Naive thymus-derived CD4-positive, alpha-beta T cell (primary cell): ENCODE measurements at regions not wholly inside any gene's neighbourhood (a gene's known extent, or its start where the extent isn't known, plus 50 kb on each side); places are given as distances from the start of the nearest gene placed in this dataset.
A peak's percentile ranks its signal among the peaks of the same experiment; 100 is the strongest.
"Not testable (repeated sequence)": the region's sequence is repeated elsewhere in the genome, so short reads cannot be mapped to it uniquely, and the experiment has no call there.

ENCODE experiments used
- ATAC-seq: fragments of 150-1000 bp; cut with Tn5 transposase; 2 replicates; pipeline ENCODE4 v1.10.0; 2021; ENCODE audit warnings: mild to moderate bottlenecking, moderate library complexity
- CTCF ChIA-PET: fragments of 350-600 bp; sonication (Branson Sonifier 250); formaldehyde crosslinking; loops from one replicate; lab custom pipeline; 2021; ENCODE audit warnings: antibody characterized with exemption; lab: Charles Lee
- POLR2A ChIA-PET: fragments of 350-600 bp; sonication (Branson Sonifier 250); formaldehyde crosslinking; loops from one replicate; lab custom pipeline; 2021; ENCODE audit warnings: antibody characterized with exemption, inconsistent platforms; lab: Charles Lee
- DNase-seq, 9 donors: peaks; one replicate each; pipeline versions ENCODE4 v3.0.0 to v3.0.0-alpha.2; 2020 to 2022; ENCODE audit warnings: mixed read lengths in 1 of 9
- H3K27ac ChIP-seq: one replicate; pipeline ENCODE4 v1.7.0; 2013; ENCODE audit warnings: mild to moderate bottlenecking, low read depth, low read length, moderate library complexity
- H3K27me3 ChIP-seq, 2 donors: one replicate each; pipeline ENCODE4 v1.7.0; 2013; ENCODE audit warnings: low read length in 2 of 2, mild to moderate bottlenecking in 2 of 2, moderate library complexity in 2 of 2; ENCODE audit not compliant: control insufficient read depth in 2 of 2, insufficient read depth in 2 of 2
- H3K36me3 ChIP-seq, 3 experiments: 1 replicate in 2 of 3; 2 replicates in 1 of 3; pipeline ENCODE4 v1.7.0; 2013; ENCODE audit warnings: low read length in 3 of 3, mild to moderate bottlenecking in 3 of 3, moderate library complexity in 1 of 3; ENCODE audit not compliant: insufficient read depth in 3 of 3, control insufficient read depth in 2 of 3
- H3K4me1 ChIP-seq, 2 donors: one replicate each; pipeline ENCODE4 v1.7.0; 2013; ENCODE audit warnings: low read length in 2 of 2, mild to moderate bottlenecking in 2 of 2, moderate library complexity in 1 of 2; ENCODE audit not compliant: control insufficient read depth in 2 of 2, insufficient read depth in 2 of 2
- H3K4me3 ChIP-seq: 2 replicates; pipeline ENCODE4 v1.7.0; 2013; ENCODE audit warnings: mild to moderate bottlenecking, low read length
- H3K9me3 ChIP-seq, 3 experiments: 1 replicate in 2 of 3; 2 replicates in 1 of 3; pipeline ENCODE4 v1.7.0; 2013; ENCODE audit warnings: low read length in 3 of 3; ENCODE audit not compliant: control insufficient read depth in 2 of 3
- H3K27ac Mint-ChIP-seq, 9 donors: one replicate each; pipeline ENCODE4 v1.8.0; 2020 to 2022; ENCODE audit warnings: mixed read lengths in 9 of 9, mild to moderate bottlenecking in 8 of 9, moderate library complexity in 5 of 9, inconsistent platforms in 2 of 9
- H3K27me3 Mint-ChIP-seq, 5 donors: one replicate each; pipeline ENCODE4 v1.8.0; 2021 to 2022; ENCODE audit warnings: mixed read lengths in 5 of 5, mild to moderate bottlenecking in 1 of 5
- H3K36me3 Mint-ChIP-seq, 5 donors: one replicate each; pipeline ENCODE4 v1.8.0; 2020 to 2022; ENCODE audit warnings: mixed read lengths in 5 of 5, mild to moderate bottlenecking in 3 of 5, inconsistent platforms in 1 of 5
- H3K4me1 Mint-ChIP-seq, 7 donors: one replicate each; pipeline ENCODE4 v1.8.0; 2020 to 2022; ENCODE audit warnings: mixed read lengths in 7 of 7, mild to moderate bottlenecking in 3 of 7, inconsistent platforms in 1 of 7
- H3K4me3 Mint-ChIP-seq, 10 donors: one replicate each; pipeline ENCODE4 v1.8.0; 2020 to 2022; ENCODE audit warnings: mild to moderate bottlenecking in 10 of 10, mixed read lengths in 10 of 10, moderate library complexity in 6 of 10, inconsistent platforms in 2 of 10
- H3K9me3 Mint-ChIP-seq, 11 donors: one replicate each; pipeline ENCODE4 v1.8.0; 2020 to 2022; ENCODE audit warnings: mixed read lengths in 11 of 11, mild to moderate bottlenecking in 4 of 11, inconsistent platforms in 1 of 11, moderate library complexity in 1 of 11
- intact Hi-C, 2 donors: fragments of 100-400 bp; cut with micrococcal nuclease; formaldehyde crosslinking; loops; one replicate each; pipeline ENCODE4 v1.15.1; 2023

GRCh38 chr21:43287795-43288755 lies 119.3 kb downstream of the CRYAA start:
- Histone ChIP-seq H3K4me3 (no peak overlapping the region), H3K4me1 (peaks cover 0 to 3% of the 10 kb centered on the region in 2 donors), H3K9me3 (no peaks in the 10 kb centered on the region), H3K27me3 (no peaks in the 10 kb centered on the region), H3K36me3 (no peaks in the 10 kb centered on the region), H3K27ac (no peak overlapping the region)
- no peak overlapping the region for H3K4me3 Mint-ChIP-seq
- H3K4me1 Mint-ChIP-seq: peaks cover 0 to 8% (median 6%) of the 10 kb centered on the region in 7 donors
- CTCF ChIA-PET: no interaction called here
- DNase-seq (no peak), ATAC-seq (no peak)
- intact Hi-C loops: no loop called here
- POLR2A ChIA-PET: no interaction called here
- H3K27me3 Mint-ChIP-seq: no peaks in the 10 kb centered on the region
- H3K27ac Mint-ChIP-seq: no peak overlapping the region
- H3K36me3 Mint-ChIP-seq: no peaks in the 10 kb centered on the region
- H3K9me3 Mint-ChIP-seq: peaks cover 0 to 9% (median 2%) of the 10 kb centered on the region in 11 donors

GRCh38 chr21:43287111-43287760 lies 118.4 kb downstream of the CRYAA start:
- POLR2A ChIA-PET: no interaction called here
- no peak overlapping the region for H3K4me3 Mint-ChIP-seq
- CTCF ChIA-PET: interaction anchor here (0.6 kb wide), 1 partner anchor 389 kb away, joined by 3 read pairs; no protein-coding TSS in a partner anchor

GRCh38 chr21:43286196-43286595 lies 117.4 kb downstream of the CRYAA start:
- Histone ChIP-seq H3K9me3 (no peaks in the 10 kb centered on the region), H3K36me3 (no peaks in the 10 kb centered on the region), H3K4me3 (no peak overlapping the region), H3K27ac (no peak overlapping the region), H3K4me1 (peaks cover 0 to 3% of the 10 kb centered on the region in 2 donors), H3K27me3 (no peaks in the 10 kb centered on the region)
- H3K36me3 Mint-ChIP-seq: no peaks in the 10 kb centered on the region
- no peak overlapping the region for H3K27ac Mint-ChIP-seq
- peaks cover 0 to 9% (median 2%) of the 10 kb centered on the region in 11 donors for H3K9me3 Mint-ChIP-seq
- no peaks in the 10 kb centered on the region for H3K27me3 Mint-ChIP-seq
- H3K4me1 Mint-ChIP-seq: peaks cover 0 to 8% (median 6%) of the 10 kb centered on the region in 7 donors
- DNase-seq: no peak
- intact Hi-C loops: no loop called here
- no peak overlapping the region for H3K4me3 Mint-ChIP-seq
- ChIA-PET CTCF (no interaction called here), POLR2A (no interaction called here)
- no peak for ATAC-seq

More at GRCh38 chr21:43287111-43287760, 118.4 kb downstream of the CRYAA start:
- peaks cover 0 to 3% of the 10 kb centered on the region in 2 donors for H3K4me1 ChIP-seq
- no peak overlapping the region for H3K27ac ChIP-seq
- no peak overlapping the region for H3K4me3 ChIP-seq
- H3K36me3 ChIP-seq: no peaks in the 10 kb centered on the region
- Mint-ChIP-seq H3K9me3 (peaks cover 0 to 9% (median 2%) of the 10 kb centered on the region in 11 donors), H3K36me3 (no peaks in the 10 kb centered on the region), H3K27me3 (no peaks in the 10 kb centered on the region), H3K4me1 (peaks cover 0 to 8% (median 6%) of the 10 kb centered on the region in 7 donors), H3K27ac (peak overlapping the region in 6 of 9 donors; percentile 8 to 84 (median 22))
- no peaks in the 10 kb centered on the region for H3K9me3 ChIP-seq
- H3K27me3 ChIP-seq: no peaks in the 10 kb centered on the region
- ATAC-seq: no peak
- intact Hi-C loops: no loop called here
- peak in 3 of 9 donors; percentile 9 to 16 (median 12) for DNase-seq

- Mint-ChIP-seq H3K36me3 (no peaks in the 10 kb centered on the region), H3K27me3 (no peaks in the 10 kb centered on the region), H3K9me3 (peaks cover 0 to 9% (median 2%) of the 10 kb centered on the region in 11 donors), H3K4me1 (peaks cover 0 to 8% (median 6%) of the 10 kb centered on the region in 7 donors), H3K27ac (no peak overlapping the region), H3K4me3 (no peak overlapping the region)
- no peaks in the 10 kb centered on the region for H3K36me3 ChIP-seq
- no peaks in the 10 kb centered on the region for H3K27me3 ChIP-seq
- ATAC-seq (no peak), DNase-seq (no peak)
- peaks cover 0 to 3% of the 10 kb centered on the region in 2 donors for H3K4me1 ChIP-seq
- ChIA-PET CTCF (no interaction called here), POLR2A (no interaction called here)
- H3K4me3 ChIP-seq: no peak overlapping the region
- intact Hi-C loops: no loop called here
- H3K27ac ChIP-seq: no peak overlapping the region
- no peaks in the 10 kb centered on the region for H3K9me3 ChIP-seq
Observed at GRCh38 chr21:43284700-43285099, 115.9 kb downstream of the CRYAA start.

- Mint-ChIP-seq H3K4me1 (peaks cover 0 to 8% (median 6%) of the 10 kb centered on the region in 7 donors), H3K36me3 (no peaks in the 10 kb centered on the region), H3K27me3 (no peaks in the 10 kb centered on the region), H3K4me3 (no peak overlapping the region), H3K9me3 (peaks cover 0 to 5% (median under 1%) of the 10 kb centered on the region in 11 donors), H3K27ac (no peak overlapping the region)
- H3K27me3 ChIP-seq: no peaks in the 10 kb centered on the region
- DNase-seq: no peak
- no peak overlapping the region for H3K4me3 ChIP-seq
- CTCF ChIA-PET: no interaction called here
- H3K9me3 ChIP-seq: no peaks in the 10 kb centered on the region
- no peak overlapping the region for H3K27ac ChIP-seq
- H3K36me3 ChIP-seq: no peaks in the 10 kb centered on the region
- intact Hi-C loops: no loop called here
- POLR2A ChIA-PET: no interaction called here
- ATAC-seq: no peak
- H3K4me1 ChIP-seq: peaks cover 0 to 3% of the 10 kb centered on the region in 2 donors
Observed at GRCh38 chr21:43284238-43284637, 115.4 kb downstream of the CRYAA start.

GRCh38 chr21:43283925-43284221 lies 115.1 kb downstream of the CRYAA start:
- H3K27me3 ChIP-seq, H3K27ac ChIP-seq, H3K4me1 Mint-ChIP-seq, H3K36me3 ChIP-seq, ATAC-seq, intact Hi-C loops, H3K27me3 Mint-ChIP-seq, H3K4me1 ChIP-seq, H3K4me3 Mint-ChIP-seq, POLR2A ChIA-PET, H3K4me3 ChIP-seq, CTCF ChIA-PET, H3K36me3 Mint-ChIP-seq, H3K9me3 Mint-ChIP-seq, H3K27ac Mint-ChIP-seq, DNase-seq, H3K9me3 ChIP-seq: not testable (repeated sequence)
